CD1c-positive myeloid dendritic cell (primary cell): ENCODE measurements at regions not wholly inside any gene's neighbourhood (a gene's known extent, or its start where the extent isn't known, plus 50 kb on each side); places are given as distances from the start of the nearest gene placed in this dataset.
"Not testable (repeated sequence)": the region's sequence is repeated elsewhere in the genome, so short reads cannot be mapped to it uniquely, and the experiment has no call there.

ENCODE experiments used
- DNase-seq: peaks from one replicate; pipeline ENCODE4 v3.0.0-alpha.2; 2016; ENCODE audit errors: extremely low spot score

- DNase-seq, result peak; percentile 14
Measured at GRCh38 chr15:32536507-32537172, 56.6 kb upstream of the GOLGA8N start.

GRCh38 chr15:32536057-32536493 is 57.2 kb upstream of the GOLGA8N start:
- not testable (repeated sequence) for DNase-seq

- DNase-seq, result not testable (repeated sequence)
Measured at GRCh38 chr15:32535150-32535898, 57.9 kb upstream of the GOLGA8N start.

- not testable (repeated sequence) for DNase-seq
Measured at GRCh38 chr15:32522900-32523299, 67.5 kb upstream of the GOLGA8O start.

GRCh38 chr15:32522421-32522820 is 67.0 kb upstream of the GOLGA8O start:
- DNase-seq, result peak; percentile 1

- peak; percentile 1 for DNase-seq
Measured at GRCh38 chr15:32518976-32519375, 63.5 kb upstream of the GOLGA8O start.

GRCh38 chr15:32518013-32518412 is 62.6 kb upstream of the GOLGA8O start:
- peak; percentile 1 for DNase-seq

GRCh38 chr15:32516954-32517353 is 61.5 kb upstream of the GOLGA8O start:
- not testable (repeated sequence) for DNase-seq

GRCh38 chr15:32513378-32513777 is 57.9 kb upstream of the GOLGA8O start:
- not testable (repeated sequence) for DNase-seq

GRCh38 chr15:32510027-32510426 is 54.6 kb upstream of the GOLGA8O start:
- DNase-seq, result not testable (repeated sequence)

GRCh38 chr15:32508081-32508480 is 52.6 kb upstream of the GOLGA8O start:
- not testable (repeated sequence) for DNase-seq

- not testable (repeated sequence) for DNase-seq
Measured at GRCh38 chr15:32506787-32507186, 51.4 kb upstream of the GOLGA8O start.

GRCh38 chr15:32505633-32506032 is 50.2 kb upstream of the GOLGA8O start:
- DNase-seq, result not testable (repeated sequence)
